ENCODE measurements at regions not wholly inside any gene's neighbourhood (a gene's known extent, or its start where the extent isn't known, plus 50 kb on each side); places are given as distances from the start of the nearest gene placed in this dataset.

DNA sequence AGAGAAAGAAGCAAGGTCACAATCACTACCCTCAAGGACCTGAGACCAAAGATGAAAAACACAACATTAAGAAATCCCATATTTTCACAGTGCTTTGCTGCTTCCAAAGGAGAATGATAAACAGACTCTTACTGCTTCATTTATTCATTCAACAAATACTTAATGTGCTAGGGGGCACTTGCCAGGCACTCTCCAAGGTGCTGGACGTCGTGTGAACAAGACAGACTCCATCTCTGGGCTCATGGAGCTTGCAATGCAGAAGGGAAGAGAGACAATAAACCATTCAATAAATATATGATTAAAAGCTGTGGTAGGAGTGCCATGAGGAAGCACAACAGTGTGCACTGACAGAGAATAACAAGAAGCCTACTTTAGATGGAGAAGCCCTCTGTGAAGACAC is 327.7 kb downstream of the CDK5RAP2 start:
- TF ChIP-seq CTCF (IDR thresholded peaks at IDR 0.05; ENCODE audit: low read depth, low read length, poor library complexity, severe bottlenecking) (no peak), EZH2phosphoT487 (IDR thresholded peaks at IDR 0.05; ENCODE audit: borderline replicate concordance, low read length) (no peak)

Data from DOHH2 (cell line).